ENCODE measurements at regions not wholly inside any gene's neighbourhood (a gene's known extent, or its start where the extent isn't known, plus 50 kb on each side); places are given as distances from the start of the nearest gene placed in this dataset.

GRCh38 chr10:23965123-23965522, 243.8 kb upstream of the KIAA1217 start:
- Histone ChIP-seq H3K4me1 (no peaks in the 10 kb centered on the region), H3K27me3 (replicated peaks; ENCODE audit: control insufficient read depth, insufficient read depth, low read length) (no peaks in the 10 kb centered on the region; the same call in 1 of the 2 replicates), H3K4me3 (ENCODE audit: low read depth, low read length) (no peak overlapping the region), H3K36me3 (ENCODE audit: control insufficient read depth, insufficient read depth, low read length) (no peaks in the 10 kb centered on the region), H3K9me3 (no peaks in the 10 kb centered on the region)
- no peaks in the 10 kb centered on the region for H3K9me3 Mint-ChIP-seq (ENCODE audit: unreplicated experiment)
- H3K27ac Mint-ChIP-seq (ENCODE audit: unreplicated experiment): no peak overlapping the region
- no TSS peak for BruUV-seq (replicated peaks)
- ChIA-PET CTCF (no interaction called here), POLR2A (no interaction called here)
- H3K4me3 Mint-ChIP-seq (ENCODE audit: unreplicated experiment): no peak overlapping the region
- intact Hi-C loops (cut with micrococcal nuclease; ENCODE audit: unreplicated experiment): no loop called here
- H3K4me1 Mint-ChIP-seq (ENCODE audit: low read depth, unreplicated experiment): no peaks in the 10 kb centered on the region
- TF ChIP-seq, protein P1, sequence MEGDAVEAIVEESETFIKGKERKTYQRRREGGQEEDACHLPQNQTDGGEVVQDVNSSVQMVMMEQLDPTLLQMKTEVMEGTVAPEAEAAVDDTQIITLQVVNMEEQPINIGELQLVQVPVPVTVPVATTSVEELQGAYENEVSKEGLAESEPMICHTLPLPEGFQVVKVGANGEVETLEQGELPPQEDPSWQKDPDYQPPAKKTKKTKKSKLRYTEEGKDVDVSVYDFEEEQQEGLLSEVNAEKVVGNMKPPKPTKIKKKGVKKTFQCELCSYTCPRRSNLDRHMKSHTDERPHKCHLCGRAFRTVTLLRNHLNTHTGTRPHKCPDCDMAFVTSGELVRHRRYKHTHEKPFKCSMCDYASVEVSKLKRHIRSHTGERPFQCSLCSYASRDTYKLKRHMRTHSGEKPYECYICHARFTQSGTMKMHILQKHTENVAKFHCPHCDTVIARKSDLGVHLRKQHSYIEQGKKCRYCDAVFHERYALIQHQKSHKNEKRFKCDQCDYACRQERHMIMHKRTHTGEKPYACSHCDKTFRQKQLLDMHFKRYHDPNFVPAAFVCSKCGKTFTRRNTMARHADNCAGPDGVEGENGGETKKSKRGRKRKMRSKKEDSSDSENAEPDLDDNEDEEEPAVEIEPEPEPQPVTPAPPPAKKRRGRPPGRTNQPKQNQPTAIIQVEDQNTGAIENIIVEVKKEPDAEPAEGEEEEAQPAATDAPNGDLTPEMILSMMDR (IDR thresholded peaks at IDR 0.05; ENCODE audit: insufficient read depth in 1 of 2, low read depth in 1 of 2, low read length in 1 of 2, severe bottlenecking in 1 of 2, unreplicated experiment in 1 of 2): no peak
- H3K27me3 Mint-ChIP-seq (ENCODE audit: insufficient read depth, unreplicated experiment): peaks cover 18% of the 10 kb centered on the region
- no peaks in the 10 kb centered on the region for H3K36me3 Mint-ChIP-seq (ENCODE audit: insufficient read depth, unreplicated experiment)
- DNase-seq: no peak

GRCh38 chr10:23965880-23966279, 243.1 kb upstream of the KIAA1217 start:
- POLR2A ChIA-PET: no interaction called here
- TF ChIP-seq, protein P1 (IDR thresholded peaks at IDR 0.05; ENCODE audit: insufficient read depth in 1 of 2, low read depth in 1 of 2, low read length in 1 of 2, severe bottlenecking in 1 of 2, unreplicated experiment in 1 of 2): no peak
- Histone ChIP-seq H3K4me3 (ENCODE audit: low read depth, low read length) (no peak overlapping the region), H3K36me3 (ENCODE audit: control insufficient read depth, insufficient read depth, low read length) (no peaks in the 10 kb centered on the region), H3K4me1 (no peaks in the 10 kb centered on the region), H3K9me3 (no peaks in the 10 kb centered on the region), H3K27me3 (replicated peaks; ENCODE audit: control insufficient read depth, insufficient read depth, low read length) (no peaks in the 10 kb centered on the region; the same call in 1 of the 2 replicates)
- Mint-ChIP-seq H3K36me3 (ENCODE audit: insufficient read depth, unreplicated experiment) (no peaks in the 10 kb centered on the region), H3K27ac (ENCODE audit: unreplicated experiment) (no peak overlapping the region), H3K4me3 (ENCODE audit: unreplicated experiment) (no peak overlapping the region), H3K9me3 (ENCODE audit: unreplicated experiment) (no peaks in the 10 kb centered on the region), H3K4me1 (ENCODE audit: low read depth, unreplicated experiment) (no peaks in the 10 kb centered on the region), H3K27me3 (ENCODE audit: insufficient read depth, unreplicated experiment) (peaks cover 18% of the 10 kb centered on the region)
- intact Hi-C loops (cut with micrococcal nuclease; ENCODE audit: unreplicated experiment): no loop called here
- DNase-seq: no peak
- CTCF ChIA-PET: no interaction called here
- BruUV-seq (replicated peaks): no TSS peak

- Histone ChIP-seq H3K4me3 (ENCODE audit: low read depth, low read length) (no peak overlapping the region), H3K4me1 (no peaks in the 10 kb centered on the region), H3K36me3 (ENCODE audit: control insufficient read depth, insufficient read depth, low read length) (no peaks in the 10 kb centered on the region), H3K27me3 (replicated peaks; ENCODE audit: control insufficient read depth, insufficient read depth, low read length) (no peaks in the 10 kb centered on the region; the same call in 1 of the 2 replicates), H3K9me3 (no peaks in the 10 kb centered on the region)
- intact Hi-C loops (cut with micrococcal nuclease; ENCODE audit: unreplicated experiment): no loop called here
- POLR2A ChIA-PET: no interaction called here
- no peak overlapping the region for H3K4me3 Mint-ChIP-seq (ENCODE audit: unreplicated experiment)
- peaks cover 19% of the 10 kb centered on the region for H3K27me3 Mint-ChIP-seq (ENCODE audit: insufficient read depth, unreplicated experiment)
- H3K36me3 Mint-ChIP-seq (ENCODE audit: insufficient read depth, unreplicated experiment): no peaks in the 10 kb centered on the region
- DNase-seq: no peak
- no peaks in the 10 kb centered on the region for H3K9me3 Mint-ChIP-seq (ENCODE audit: unreplicated experiment)
- no peaks in the 10 kb centered on the region for H3K4me1 Mint-ChIP-seq (ENCODE audit: low read depth, unreplicated experiment)
- H3K27ac Mint-ChIP-seq (ENCODE audit: unreplicated experiment): no peak overlapping the region
- TF ChIP-seq, protein P1 (IDR thresholded peaks at IDR 0.05; ENCODE audit: insufficient read depth in 1 of 2, low read depth in 1 of 2, low read length in 1 of 2, severe bottlenecking in 1 of 2, unreplicated experiment in 1 of 2): no peak
- no TSS peak for BruUV-seq (replicated peaks)
- CTCF ChIA-PET: no interaction called here
Observed at GRCh38 chr10:23966504-23967051, 242.4 kb upstream of the KIAA1217 start.

Data from Caco-2 (cell line).